Endothelial cell of umbilical vein (primary cell): ENCODE measurements at regions not wholly inside any gene's neighbourhood (a gene's known extent, or its start where the extent isn't known, plus 50 kb on each side); places are given as distances from the start of the nearest gene placed in this dataset.

Experiments
- POLR2A ChIP-seq: IDR thresholded peaks from 2 replicates; pipeline ENCODE4 v1.6.1; 2012; ENCODE audit warnings: low read depth, mild to moderate bottlenecking, control low read depth, low read length
- TF ChIP-seq, protein P1 (sequence below), 2 donors: IDR thresholded peaks; 1 replicate in 1 of 2; 2 replicates in 1 of 2; pipeline ENCODE4 v1.5.1; 2011; ENCODE audit warnings: low read length in 2 of 2, mild to moderate bottlenecking in 2 of 2, moderate library complexity in 2 of 2, control low read depth in 1 of 2, inconsistent platforms in 1 of 2, low read depth in 1 of 2; ENCODE audit not compliant: insufficient read depth in 1 of 2; ENCODE audit errors: extremely low read depth in 1 of 2

DNA sequence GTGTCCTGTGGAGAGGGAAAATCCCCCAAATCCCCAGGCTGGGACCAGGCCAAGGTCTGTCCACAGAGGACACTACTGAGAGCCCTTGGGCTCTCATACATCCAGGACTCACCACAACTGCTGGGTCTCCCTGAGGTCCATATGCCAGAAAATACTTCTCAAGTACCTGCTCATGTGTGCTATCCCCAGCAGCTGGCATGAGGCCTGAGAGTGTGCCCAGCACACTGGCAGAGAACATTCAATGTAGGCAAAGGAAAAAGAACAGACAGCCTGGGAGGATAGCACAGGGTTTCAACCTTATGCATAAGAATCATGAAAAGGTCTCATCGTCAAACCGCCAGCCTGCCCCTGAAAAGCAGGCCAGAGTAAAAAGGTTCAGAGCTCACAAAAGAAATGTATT is 154.1 kb upstream of the TAS2R1 start:
- TF ChIP-seq POLR2A: no peak
- TF ChIP-seq, protein P1, sequence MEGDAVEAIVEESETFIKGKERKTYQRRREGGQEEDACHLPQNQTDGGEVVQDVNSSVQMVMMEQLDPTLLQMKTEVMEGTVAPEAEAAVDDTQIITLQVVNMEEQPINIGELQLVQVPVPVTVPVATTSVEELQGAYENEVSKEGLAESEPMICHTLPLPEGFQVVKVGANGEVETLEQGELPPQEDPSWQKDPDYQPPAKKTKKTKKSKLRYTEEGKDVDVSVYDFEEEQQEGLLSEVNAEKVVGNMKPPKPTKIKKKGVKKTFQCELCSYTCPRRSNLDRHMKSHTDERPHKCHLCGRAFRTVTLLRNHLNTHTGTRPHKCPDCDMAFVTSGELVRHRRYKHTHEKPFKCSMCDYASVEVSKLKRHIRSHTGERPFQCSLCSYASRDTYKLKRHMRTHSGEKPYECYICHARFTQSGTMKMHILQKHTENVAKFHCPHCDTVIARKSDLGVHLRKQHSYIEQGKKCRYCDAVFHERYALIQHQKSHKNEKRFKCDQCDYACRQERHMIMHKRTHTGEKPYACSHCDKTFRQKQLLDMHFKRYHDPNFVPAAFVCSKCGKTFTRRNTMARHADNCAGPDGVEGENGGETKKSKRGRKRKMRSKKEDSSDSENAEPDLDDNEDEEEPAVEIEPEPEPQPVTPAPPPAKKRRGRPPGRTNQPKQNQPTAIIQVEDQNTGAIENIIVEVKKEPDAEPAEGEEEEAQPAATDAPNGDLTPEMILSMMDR (IDR thresholded peaks at IDR 0.05; ENCODE audit: extremely low read depth in 1 of 2, insufficient read depth in 1 of 2, low read depth in 1 of 2, low read length in 2 of 2): no peak
